GM06990 (cell line): ENCODE measurements at regions not wholly inside any gene's neighbourhood (a gene's known extent, or its start where the extent isn't known, plus 50 kb on each side); places are given as distances from the start of the nearest gene placed in this dataset.

Experiments
- DNase-seq: peaks from one replicate; pipeline ENCODE4 v3.0.0-alpha.2; 2011; ENCODE audit not compliant: insufficient read length; ENCODE audit errors: extremely low read depth
- H3K27me3 ChIP-seq: replicated peaks from 2 replicates; pipeline ENCODE4 v1.6.0; 2011; ENCODE audit warnings: low read length; ENCODE audit not compliant: control insufficient read depth, insufficient read depth
- H3K36me3 ChIP-seq: 2 replicates; pipeline ENCODE4 v1.5.1; 2011; ENCODE audit warnings: low read length; ENCODE audit not compliant: control insufficient read depth, insufficient read depth
- H3K4me3 ChIP-seq: replicated peaks from 2 replicates; pipeline ENCODE4 v1.5.1; 2011; ENCODE audit warnings: low read depth, mild to moderate bottlenecking, control low read depth, low read length
- TF ChIP-seq, protein P1 (sequence below): IDR thresholded peaks from 2 replicates; pipeline ENCODE4 v1.5.1; 2011; ENCODE audit warnings: low read length, control low read depth, mild to moderate bottlenecking, inconsistent platforms; ENCODE audit not compliant: insufficient read depth, poor library complexity, severe bottlenecking

DNA sequence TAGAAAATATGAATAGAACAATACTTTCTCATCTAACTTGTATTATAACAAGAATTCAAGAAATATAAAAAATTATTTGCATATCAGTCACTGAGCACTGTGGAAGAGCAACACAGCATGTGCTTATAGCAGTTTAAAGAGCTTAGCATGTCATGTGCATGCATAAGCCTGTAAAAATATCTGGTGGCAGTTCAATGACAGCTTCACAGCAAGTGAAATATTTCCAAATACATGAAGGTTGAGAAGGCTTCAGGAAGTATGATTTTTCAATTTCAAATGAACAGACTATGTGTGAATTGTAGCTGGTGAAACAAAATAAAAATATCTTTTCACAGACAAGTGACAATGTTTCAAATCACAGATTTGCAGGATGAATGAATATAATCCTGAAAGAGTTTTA is 128.5 kb downstream of the PRDM9 start:
- Histone ChIP-seq H3K27me3 (no peaks in the 10 kb centered on the region), H3K4me3 (no peak overlapping the region), H3K36me3 (no peaks in the 10 kb centered on the region)
- TF ChIP-seq, protein P1, sequence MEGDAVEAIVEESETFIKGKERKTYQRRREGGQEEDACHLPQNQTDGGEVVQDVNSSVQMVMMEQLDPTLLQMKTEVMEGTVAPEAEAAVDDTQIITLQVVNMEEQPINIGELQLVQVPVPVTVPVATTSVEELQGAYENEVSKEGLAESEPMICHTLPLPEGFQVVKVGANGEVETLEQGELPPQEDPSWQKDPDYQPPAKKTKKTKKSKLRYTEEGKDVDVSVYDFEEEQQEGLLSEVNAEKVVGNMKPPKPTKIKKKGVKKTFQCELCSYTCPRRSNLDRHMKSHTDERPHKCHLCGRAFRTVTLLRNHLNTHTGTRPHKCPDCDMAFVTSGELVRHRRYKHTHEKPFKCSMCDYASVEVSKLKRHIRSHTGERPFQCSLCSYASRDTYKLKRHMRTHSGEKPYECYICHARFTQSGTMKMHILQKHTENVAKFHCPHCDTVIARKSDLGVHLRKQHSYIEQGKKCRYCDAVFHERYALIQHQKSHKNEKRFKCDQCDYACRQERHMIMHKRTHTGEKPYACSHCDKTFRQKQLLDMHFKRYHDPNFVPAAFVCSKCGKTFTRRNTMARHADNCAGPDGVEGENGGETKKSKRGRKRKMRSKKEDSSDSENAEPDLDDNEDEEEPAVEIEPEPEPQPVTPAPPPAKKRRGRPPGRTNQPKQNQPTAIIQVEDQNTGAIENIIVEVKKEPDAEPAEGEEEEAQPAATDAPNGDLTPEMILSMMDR, result no peak
- DNase-seq, result no peak

DNA sequence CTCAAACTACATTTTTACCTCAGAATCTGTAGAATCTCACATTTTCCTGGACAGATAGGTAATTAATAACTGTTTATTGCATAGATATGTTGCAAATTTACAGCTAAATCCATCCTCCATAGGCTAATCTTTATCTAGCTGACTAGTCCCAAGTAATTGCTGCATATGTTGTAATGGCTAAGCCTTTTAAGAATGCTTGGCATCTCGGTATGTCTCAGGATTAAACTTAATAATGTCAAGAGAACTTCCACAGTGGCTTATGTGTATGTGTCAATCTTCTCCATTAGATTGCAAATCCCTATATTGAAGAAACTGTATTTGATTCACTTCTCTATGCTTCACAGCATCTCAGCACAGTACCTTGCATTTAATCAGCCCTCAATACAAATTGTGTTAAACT is 131.9 kb downstream of the PRDM9 start:
- Histone ChIP-seq H3K27me3 (no peaks in the 10 kb centered on the region), H3K36me3 (no peaks in the 10 kb centered on the region), H3K4me3 (no peak overlapping the region)
- DNase-seq, result no peak
- TF ChIP-seq, protein P1, result no peak

DNA sequence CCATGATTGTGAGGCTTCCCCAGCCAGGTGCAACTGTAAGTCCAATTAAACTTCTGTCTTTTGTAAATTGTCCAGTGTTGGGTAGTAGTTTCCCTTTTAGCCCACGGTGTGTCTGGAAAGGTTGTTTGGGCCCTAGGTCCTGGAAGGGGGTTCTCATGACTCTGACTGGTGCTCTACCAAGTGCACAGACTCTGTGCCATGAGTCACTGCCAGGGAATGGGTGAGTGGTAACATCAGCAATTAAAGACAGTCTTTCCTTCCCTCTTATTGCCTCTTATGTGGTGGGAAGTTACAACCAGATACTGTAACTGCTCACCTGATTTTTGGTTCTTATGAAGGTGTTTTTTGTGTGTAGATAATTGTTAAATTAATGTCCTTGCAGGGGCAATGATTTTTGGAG is 141.2 kb downstream of the PRDM9 start:
- H3K36me3 ChIP-seq, result no peaks in the 10 kb centered on the region
- TF ChIP-seq, protein P1, result no peak
- no peak overlapping the region for H3K4me3 ChIP-seq
- no peaks in the 10 kb centered on the region for H3K27me3 ChIP-seq
- no peak for DNase-seq

DNA sequence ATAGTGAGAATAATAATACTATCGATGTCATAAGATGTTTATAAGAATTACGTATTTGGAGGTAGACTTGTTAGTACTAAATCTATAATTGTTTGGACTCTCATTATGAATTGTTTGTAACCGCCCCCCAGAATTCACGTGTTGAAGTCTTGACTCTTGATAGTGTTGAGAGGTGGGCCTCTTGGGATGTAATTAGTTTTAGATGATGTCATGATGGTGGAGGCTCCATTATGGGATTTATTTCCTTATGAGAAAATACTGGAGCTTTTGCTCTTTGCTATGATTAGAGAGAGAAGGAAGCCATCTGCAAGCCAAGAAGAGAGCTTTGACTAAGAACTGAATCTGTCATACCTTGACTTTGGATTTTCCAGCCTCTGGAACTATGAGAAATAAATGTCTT is 142.2 kb downstream of the PRDM9 start:
- DNase-seq, result no peak
- TF ChIP-seq, protein P1, result no peak
- H3K27me3 ChIP-seq, result no peaks in the 10 kb centered on the region
- H3K4me3 ChIP-seq, result no peak overlapping the region
- H3K36me3 ChIP-seq, result no peaks in the 10 kb centered on the region

DNA sequence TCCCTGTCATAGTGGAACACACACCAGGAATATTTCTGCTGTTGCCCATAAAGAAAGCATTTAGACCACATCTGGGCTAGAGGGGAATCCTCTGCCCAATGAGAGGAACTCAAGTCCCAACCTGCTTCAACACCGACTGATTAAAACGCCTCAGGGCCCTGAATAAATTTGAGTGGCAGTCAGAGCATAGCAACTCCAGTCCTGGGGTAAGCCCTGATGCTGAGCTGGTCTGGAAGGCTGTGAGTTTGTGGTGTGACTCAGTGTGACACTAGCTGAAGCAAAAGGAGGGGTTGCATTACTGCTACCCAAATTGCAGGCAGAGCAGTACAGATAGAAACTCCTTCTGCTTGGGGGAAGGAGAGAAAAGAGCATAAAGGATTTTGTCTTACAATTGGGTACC is 148.3 kb downstream of the PRDM9 start:
- DNase-seq, result no peak
- no peaks in the 10 kb centered on the region for H3K36me3 ChIP-seq
- H3K27me3 ChIP-seq, result no peaks in the 10 kb centered on the region
- TF ChIP-seq, protein P1, result no peak
- no peak overlapping the region for H3K4me3 ChIP-seq

DNA sequence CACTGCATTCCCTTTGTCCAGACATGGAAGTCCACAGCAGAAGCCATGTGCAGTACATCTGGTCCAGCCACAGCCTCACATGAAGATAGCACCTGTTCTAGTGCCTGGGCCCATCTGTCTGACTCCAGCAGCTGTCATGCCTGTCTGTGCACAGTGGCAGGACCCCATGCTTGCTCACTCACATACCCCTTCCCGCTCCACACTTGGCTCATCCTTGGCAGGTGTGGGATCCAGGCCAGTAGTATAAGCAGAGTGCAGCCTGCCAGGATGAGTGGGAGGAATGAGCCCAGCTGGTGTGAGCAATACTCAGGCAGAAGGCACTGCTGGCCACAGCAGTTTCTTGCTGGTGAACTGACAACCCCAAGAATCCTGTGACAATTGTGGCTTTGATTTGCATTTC is 168.0 kb downstream of the PRDM9 start:
- H3K4me3 ChIP-seq, result no peak overlapping the region
- H3K27me3 ChIP-seq, result no peaks in the 10 kb centered on the region
- TF ChIP-seq, protein P1, result no peak
- no peak for DNase-seq
- H3K36me3 ChIP-seq, result no peaks in the 10 kb centered on the region
